NCI-H187 (cell line): ENCODE measurements at regions not wholly inside any gene's neighbourhood (a gene's known extent, or its start where the extent isn't known, plus 50 kb on each side); places are given as distances from the start of the nearest gene placed in this dataset.
"Not testable (repeated sequence)": the region's sequence is repeated elsewhere in the genome, so short reads cannot be mapped to it uniquely, and the experiment has no call there.

Experiments
- DNase-seq, 2 experiments: peaks; one replicate each; lab custom pipeline; 2025; lab: John Stamatoyannopoulos, UW

DNA sequence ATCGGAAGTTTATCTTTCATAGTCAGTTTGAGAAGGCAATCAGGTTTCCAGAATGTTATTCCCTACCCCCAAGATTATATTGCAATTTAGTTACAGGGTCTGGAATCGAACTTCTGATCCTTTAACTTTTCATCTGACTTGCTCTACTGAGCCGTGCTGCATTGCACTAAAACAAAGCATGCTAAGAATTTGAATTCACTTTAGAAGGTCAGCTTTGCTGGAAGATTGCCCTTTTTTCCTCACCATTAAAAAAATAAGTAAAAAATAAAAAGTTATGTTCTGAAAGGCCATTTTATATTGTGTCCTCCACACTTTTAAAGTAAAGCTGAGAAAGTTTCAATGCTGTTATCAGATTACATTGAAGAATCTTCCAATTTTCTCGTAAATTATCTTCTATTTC, 388.8 kb upstream of the PHF14 start:
- DNase-seq, result no peak

DNA sequence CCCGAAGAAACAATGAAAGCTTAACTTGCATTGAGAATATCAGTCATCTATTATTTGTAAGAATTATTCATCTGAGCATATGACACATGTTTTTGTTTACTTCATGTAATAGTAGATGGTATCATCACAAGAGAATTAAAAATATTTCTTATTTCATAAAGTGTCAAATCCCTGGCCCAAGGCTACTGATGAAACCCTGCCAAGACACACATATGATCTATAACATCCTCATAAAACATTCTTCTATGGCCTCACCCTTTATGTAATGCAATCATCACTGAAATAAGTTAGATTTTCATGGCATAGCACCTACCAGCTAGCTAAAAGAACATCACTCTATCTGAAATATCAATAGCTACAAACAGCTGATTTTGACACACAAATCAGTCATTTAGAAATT, 385.6 kb upstream of the PHF14 start:
- DNase-seq, result no peak

DNA sequence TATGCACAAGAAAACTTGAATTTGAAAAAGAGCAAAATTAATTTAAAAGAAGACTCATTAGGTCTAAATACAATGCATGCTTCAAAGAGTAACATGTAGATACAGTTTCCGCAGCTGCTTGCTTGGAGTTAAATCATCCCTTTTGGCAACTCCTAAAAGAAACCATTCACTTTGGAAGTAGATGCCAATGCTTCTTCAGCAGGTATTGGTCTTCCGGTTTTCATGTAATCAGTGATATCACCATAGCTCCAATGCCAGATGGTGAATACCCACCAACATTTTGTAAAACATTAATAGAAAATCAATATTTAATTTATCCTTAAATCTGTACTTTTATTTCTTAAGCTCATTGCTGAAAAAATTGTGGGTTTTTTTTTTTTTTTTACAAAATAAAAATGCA, 381.1 kb upstream of the PHF14 start:
- DNase-seq, result no peak

DNA sequence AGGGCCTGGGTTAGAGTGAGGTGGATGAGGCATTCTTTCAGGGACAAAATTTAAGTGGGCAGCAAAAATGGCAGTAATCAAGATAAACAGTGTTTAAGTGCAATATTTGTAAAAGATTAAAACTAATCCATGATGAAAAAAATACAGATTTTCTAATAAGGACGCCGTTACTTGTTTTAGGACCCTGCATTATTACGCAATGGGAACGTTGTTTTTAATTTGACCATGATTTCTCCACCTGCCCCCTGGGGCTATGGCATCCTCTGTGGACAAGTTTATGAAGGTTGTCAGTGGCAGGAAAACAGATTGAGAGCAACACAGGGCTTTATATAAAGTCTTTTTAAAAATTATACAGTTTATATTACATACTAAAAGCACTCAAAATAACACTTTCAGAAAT, 380.6 kb upstream of the PHF14 start:
- no peak for DNase-seq

DNA sequence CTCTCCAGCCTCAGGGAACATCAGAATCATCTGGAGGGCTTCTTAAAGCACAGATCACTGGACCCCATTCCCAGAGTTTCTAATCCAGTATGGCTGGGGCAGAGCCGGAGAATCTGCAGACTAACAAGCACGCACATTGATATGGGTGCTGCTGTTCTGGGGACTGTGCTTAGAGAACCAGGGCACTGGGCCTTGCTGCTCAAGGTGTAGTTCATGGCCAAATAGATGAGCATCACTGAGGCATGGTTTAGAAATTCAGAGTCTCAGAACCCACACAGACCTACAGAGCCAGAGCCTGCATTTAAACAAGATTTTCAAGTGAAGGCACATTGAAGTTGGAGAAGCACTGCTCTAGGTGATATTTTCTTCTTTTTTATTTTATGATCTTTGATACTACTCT, 376.8 kb upstream of the PHF14 start:
- DNase-seq, result no peak

DNA sequence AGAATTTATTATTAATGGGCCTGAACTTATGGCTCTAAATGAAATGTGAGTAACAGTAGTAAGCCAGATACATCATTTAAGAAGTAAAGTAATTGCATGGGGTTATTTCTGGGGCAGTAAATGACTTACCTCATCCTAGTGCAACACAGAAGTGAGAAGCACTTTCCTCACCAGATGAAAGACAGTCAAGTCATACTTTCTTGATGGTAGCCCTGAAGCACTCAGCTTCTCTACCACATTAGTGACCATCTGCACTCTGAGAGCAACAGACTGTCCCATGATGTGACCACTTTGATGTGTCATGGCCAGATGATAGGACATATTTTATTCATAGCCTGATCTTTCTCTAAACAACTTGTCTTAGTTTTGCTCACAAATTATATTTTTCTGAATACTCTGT, 369.5 kb upstream of the PHF14 start:
- no peak for DNase-seq

DNA sequence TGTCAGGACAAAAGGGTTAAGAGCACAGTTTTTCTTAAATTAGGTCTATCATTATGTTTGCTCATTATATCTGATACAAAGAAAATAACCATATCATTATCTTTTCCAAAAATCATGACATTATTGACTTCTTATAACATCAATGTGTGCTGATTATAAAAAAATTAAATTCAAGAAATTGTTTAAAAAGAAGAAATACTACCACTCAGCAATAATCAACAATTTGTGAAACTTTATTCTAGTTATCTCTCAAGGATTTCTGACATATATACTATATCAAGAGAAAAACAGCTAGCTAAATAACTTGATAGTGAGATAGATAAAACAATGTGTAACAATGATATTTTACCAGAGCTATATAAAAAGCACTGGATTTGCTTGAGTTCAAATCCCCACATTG, 360.7 kb upstream of the PHF14 start:
- DNase-seq, result no peak

DNA sequence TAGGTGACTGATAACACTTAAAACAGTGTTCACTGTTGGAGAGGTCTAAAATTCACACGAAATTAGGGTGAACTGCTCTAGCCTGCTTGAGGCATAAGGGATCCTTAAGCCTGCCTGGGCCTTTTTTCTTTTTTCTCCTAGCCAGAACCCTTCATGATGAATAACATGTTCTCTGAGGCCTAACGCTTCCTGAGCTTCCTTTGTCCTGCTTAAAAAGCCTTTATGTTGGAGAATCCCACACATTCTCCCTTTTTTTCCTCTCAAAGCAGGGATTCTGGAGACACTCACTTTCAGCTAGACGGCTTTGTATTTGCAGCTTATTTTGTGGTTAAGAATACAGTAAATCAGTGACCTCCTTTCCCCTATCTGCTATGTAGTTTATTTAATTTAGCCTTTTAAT, 354.7 kb upstream of the PHF14 start:
- no peak for DNase-seq

DNA sequence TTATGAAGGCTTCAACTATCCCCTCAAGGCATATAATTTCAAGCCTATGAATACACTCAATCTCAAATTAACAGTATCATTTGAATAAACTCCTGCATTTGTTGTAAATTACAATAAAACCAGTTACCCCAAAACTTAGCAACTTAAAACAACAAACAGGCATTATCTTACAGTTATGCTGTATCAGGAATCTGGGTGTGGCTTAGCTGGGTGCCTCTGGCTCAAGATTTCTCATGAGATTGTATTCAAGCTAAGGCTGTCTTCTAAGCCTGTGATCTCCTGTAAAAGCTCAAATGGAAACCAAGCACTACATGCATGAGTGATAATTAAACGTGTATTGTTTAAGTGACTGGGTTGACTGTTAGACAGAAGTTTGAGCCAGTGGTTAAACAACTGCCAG, 341.0 kb upstream of the PHF14 start:
- no peak for DNase-seq

DNA sequence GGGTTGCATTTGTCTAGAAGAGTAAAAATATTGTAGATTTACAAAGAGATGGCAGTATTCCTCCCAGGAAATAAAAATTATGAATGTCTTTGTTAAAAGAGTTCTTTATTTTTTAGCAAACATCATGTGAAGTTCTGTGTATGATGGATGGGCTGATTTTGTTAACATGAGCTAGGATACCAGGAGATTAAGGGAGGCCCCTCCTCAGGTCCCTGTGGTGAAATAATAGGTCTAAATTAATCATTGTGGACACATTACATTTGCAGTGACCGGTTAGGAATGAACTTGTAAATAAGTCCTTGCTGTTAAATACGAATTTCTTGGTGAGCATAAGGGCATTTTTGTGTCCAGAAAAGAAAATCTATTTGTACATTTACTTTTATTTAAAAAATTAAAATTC, 339.4 kb upstream of the PHF14 start:
- no peak for DNase-seq

DNA sequence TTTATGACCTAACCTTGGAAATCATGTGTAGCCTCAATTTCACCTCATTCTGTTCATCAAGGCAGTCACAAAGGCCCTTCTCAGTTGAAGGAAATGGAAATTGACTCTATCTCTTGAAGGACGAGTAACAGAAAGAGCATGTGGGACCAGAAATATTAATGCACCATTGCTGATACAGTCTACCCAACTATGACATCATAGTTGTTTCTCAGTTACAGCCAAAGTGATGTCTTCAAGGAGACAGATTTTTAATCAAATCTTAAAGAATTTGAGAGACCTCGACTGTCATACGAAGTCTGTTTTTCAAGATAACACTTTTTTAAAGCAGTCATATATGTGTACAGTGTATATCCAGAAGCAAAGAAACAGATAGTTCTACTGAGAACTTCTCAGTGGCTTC, 335.7 kb upstream of the PHF14 start:
- DNase-seq, result no peak

DNA sequence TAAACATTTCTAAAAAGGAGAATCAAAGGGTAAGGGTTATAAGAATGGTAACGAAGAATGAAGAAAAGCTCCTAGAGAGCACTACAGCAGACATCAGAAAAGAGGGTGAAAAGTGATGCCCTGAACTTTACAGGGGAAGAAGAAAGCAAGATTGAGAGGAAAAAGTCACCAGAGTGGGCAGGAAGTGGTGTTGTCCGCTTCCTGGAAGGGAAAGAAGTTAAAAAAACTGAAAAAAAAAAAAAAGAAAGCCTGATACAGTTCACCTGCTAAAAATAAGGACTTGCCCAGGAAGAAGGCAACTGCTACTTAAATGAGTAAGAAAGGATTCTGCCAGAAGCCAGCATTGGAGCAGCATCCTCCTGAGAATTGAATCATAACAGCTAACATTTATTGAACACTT, 330.1 kb upstream of the PHF14 start:
- no peak for DNase-seq

DNA sequence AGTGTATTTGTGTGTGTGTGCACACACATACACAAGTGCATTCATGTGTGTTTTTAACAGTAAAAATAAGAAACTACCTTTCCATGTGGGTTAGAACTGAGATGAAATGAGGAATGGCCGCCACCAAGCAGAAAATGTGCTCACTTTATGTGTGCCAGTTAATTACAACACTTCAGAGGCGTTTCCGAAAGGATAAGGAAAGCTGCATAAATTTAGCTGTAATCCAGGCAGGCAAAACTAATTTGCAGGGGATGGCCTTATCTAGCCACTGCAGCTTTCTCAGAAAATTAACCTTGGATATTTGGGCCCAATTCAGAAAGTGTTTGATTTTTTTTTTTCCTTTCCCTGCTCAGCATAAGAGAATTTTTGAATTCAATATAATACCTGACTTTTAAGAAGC, 328.8 kb upstream of the PHF14 start:
- DNase-seq, result no peak

DNA sequence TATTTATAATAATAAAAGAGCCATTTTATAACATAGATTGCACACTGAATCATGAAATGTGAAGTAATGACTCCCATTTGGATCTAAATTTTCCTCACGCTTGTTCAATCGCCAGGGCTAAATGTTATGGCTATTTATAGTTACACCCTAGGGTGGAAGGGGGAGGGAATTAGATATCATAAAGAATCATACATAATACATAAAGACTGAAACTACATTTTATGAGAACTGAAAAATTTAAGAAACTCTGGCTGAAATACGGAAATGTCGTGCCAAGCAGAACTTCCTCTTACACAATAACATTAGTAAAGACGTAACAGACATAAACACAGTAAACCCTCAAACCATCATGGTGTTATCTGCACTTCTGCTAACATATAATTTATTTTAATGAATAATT, 327.5 kb upstream of the PHF14 start:
- DNase-seq, result no peak

DNA sequence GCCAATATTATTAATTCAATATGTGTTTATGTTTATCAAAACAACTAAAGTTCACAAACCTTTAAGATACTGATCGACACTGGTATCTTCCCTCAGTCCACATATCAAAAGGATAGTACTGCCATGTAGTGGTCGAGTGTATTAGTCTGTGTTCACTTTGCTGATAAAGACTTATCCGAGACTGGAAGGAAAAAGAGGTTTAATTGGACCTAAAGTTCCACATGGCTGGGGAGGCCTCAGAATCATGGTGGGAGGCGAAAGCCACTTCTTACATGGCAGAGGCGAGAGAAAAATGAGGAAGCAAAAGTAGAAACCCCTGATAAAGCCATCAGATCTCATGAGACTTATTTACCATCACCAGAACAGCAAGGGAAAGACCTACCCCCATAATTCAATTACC, 325.4 kb upstream of the PHF14 start:
- DNase-seq, result no peak

DNA sequence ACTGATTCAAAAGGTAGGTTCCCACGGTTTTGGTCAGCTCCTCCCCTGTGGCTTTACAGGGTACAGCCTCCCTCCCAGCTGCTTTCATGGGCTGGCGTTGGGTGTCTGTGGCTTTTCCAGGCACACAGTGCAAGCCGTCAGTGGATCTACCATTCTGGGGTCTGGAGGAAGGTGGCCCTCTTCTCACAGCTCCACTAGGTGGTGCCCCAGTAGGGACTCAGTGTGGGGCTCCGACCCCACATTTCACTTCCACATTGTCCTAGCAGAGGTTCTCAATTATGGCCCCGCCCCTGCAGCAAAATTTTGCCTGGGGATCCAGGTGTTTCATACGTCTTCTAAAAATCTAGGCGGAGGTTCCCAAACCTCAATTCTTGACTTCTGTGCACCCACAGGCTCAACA, 324.6 kb upstream of the PHF14 start:
- DNase-seq, result not testable (repeated sequence)

DNA sequence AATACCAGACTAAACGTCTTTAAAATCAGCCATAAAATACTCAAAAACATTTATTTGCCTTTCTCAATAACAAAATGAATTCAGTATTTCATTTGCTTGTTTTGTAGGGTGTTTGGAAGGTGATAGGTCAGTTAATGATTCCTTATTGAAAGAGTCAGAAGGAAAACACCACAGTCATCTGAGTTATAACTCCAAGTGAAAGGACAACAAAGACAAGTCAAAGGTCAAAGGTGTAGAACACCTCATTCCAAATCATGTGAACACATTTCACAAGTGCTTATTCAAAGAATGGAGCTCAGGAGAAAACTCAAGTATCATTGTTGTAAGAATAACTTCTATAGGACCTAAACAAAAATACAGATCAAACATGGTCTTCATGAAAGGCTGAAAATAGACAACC, 318.6 kb upstream of the PHF14 start:
- no peak for DNase-seq

DNA sequence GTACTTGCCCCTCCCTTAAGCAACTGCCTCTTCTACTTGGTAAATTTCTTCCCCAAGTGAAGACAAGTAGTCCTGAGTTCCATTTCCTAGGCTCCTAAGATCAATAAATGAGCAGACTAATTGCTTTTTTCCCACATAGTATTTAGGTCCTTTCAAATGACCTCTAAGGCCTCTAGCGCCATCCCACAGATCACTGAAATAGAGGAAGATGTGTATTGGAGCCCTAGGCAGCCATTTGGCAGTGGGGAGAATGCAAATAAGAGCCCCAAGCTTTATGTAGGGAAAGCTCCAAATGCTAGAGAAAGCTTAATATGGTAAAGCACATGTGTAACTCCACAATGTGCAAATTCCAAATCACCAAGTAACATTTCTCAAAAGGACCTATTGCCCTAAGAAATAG, 316.5 kb upstream of the PHF14 start:
- no peak for DNase-seq

DNA sequence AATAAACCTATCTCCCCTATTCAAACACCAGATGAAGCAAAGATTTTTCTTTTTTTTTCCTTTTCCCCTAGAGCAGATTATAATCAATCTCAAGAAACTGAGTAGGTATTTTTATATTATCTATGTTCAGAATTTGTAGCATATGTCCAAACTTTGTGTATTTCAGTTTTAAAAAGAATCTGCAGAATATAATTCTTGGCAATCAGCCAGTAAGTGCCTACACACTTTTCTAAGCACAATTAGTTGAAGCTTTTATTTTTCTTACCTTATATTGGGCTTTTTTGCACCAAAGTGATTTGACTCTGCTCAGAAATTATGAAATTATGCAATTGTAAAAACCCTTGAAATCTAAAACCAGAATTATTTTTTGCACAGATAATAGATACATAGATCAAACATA, 315.8 kb upstream of the PHF14 start:
- DNase-seq, result no peak

DNA sequence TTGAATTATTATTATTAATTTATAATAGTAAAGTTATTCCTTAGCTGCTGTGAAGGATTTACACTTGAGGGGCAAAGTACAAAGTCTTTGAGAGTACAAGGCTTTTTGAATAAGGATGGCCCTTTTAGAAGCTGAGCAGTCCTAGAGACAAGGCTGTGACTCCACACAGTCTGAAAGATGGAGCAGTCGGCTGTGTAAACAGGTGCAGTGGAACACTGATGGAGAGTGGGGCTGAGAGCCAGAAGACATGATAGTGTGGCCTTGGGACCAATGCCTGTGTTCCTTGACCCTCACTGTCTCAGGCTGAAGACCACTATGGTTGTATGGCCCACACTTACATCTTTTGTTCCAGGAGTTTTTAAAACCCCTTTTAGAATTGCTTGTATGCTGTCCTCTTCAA, 311.2 kb upstream of the PHF14 start:
- no peak for DNase-seq

DNA sequence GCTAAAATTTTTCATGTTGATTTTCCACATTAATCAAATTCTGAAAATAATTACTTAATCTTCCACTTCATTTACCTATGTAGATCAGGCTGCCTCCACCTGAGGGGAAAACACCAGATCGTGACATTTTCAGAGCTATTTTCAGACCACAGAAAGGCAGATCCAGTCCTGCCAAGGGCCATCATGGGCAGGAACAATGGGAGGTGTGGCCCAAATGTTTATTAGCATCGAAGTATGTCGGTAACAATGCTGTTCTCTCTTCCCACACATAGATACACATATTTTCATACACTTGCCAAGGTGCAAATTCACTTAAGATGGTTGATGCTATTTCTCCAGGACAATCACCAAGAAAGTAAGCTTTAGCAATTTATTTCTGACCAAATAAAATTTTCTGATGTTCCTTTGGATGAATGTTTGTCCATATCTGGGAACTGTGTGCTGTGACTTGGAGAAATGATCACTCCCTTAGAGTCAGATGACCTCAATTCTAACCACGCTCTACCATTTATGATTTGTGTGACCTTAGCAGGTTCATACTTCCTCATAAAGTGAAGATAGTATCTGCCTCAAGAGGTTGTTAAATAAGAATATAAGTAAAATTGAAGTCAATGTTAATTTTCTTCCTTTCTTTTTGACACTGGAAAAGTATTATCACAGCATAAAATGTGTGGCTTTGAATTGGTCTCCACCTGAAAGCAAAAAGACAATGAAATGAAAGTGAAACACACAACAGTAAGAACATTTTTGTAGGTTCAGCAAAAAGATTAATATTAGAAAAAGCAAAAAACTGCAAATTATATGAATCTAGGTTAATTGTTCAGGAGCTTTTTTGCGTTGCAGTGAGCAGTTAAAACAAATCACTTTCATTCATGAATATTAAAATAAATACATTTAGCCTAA, 310.4 kb upstream of the PHF14 start:
- DNase-seq, result no peak

DNA sequence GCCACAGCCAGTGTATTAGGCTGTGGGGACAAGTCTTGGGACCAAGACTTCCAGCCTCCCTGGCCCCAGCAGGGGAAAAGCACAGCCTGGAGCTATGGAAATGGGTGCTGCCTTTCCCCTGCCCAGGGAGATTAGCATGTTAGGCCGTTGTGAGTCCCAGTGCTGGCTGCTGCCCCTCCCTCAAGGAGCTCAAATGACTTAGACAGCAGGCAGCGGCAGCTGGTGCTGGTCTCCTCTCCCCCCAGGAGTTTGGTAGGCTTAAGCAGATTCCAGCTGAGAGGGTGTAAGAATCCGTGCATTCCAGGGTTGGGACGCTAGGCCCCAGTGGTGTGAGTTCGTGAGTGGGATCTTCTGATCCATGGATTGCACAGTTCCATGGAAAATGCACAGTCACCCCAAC, 301.5 kb upstream of the PHF14 start:
- DNase-seq, result no peak

DNA sequence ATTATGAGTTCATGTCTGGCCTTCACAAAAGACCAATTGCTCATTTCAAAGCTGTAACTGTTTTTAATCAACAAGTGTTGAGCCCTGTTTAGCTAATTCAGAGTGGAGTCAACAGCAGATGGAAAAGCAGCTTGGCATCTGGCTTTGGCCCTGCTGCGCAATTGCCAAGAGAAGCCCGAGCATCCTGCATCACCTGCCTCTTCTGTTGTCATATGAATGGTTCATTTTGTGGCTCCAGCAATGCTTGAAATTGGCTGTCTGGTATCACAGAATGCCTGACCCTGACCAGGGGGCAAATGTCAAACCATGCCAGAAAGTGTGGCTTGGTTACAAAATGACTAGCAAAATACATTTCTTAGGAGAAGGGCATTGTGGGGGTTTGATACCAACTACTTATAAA, 296.5 kb upstream of the PHF14 start:
- DNase-seq, result no peak

DNA sequence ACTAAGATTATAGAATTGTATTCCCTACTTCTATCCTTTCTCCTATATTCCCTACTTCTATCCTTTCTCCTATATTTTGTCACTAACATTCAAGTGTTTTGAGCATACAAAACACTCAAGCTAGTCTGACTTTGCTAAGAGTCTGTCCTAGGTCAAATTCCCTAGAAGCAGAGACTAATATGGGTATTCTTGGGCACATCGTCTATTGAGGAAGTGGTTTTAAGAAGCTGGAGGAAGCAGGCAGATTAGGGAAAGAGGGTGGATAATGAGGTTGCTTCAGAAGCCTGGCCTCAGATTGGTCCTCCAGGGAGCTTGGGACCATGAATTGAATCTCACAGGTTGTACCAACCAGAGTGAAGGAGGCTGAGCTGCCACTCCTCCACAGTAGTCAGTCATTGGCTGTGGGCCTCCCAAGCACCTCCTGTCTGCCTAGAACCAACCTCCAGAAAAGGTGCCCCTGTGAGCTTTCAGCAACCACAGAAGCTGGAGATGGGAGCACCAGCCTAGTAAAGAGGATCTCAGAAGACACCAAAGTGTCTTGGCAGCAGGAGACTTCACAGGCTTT, 295.9 kb upstream of the PHF14 start:
- no peak for DNase-seq
